OCI-M2 (cell line): ENCODE measurements at regions not wholly inside any gene's neighbourhood (a gene's known extent, or its start where the extent isn't known, plus 50 kb on each side); places are given as distances from the start of the nearest gene placed in this dataset.
"Not testable (repeated sequence)": the region's sequence is repeated elsewhere in the genome, so short reads cannot be mapped to it uniquely, and the experiment has no call there.

Experiments
- DNase-seq: peaks from one replicate; lab custom pipeline; 2025; ENCODE audit not compliant: unreplicated experiment; lab: John Stamatoyannopoulos, UW

DNA sequence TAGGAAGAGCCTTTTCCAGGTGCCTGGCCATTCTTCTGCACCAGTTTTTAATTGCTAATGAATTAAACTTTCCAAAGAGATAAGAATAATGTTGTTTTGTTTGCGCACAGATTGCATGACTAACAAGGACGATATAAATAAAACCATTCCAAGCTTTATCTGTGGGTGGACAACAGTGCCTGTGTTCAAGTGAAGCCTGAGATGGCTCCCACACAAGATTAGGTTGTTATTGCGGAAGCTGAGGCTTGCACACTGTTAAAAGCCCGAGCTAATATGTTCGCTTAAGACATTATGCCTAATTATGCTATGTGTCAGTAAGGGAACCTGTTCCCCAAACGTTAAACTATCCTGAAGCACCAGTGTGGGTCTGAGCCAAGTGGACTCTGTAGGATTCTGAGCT lies 58.5 kb upstream of the NBPF11 start:
- DNase-seq, result not testable (repeated sequence)

DNA sequence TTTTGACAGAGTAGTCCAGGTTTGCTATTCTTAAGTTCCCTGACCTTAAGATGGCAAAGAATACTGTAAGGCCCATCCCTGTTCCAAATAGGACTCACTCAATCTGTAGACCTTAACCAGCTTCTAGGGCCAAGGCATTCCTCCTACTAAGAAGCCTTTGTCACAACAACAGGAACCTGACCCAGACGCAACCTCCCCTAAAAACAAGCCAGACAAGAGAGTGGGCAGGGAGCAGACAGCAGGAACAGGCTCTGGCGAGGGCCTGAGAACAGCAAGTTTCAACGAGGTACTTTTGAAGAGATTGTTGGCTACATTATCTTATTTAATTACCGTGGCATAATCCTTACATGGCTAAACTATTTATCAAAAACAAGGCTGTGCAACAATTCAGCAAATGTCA lies 58.1 kb upstream of the NBPF11 start:
- DNase-seq, result not testable (repeated sequence)

GRCh38 chr1:148202013-148202412 lies 49.9 kb upstream of the NBPF11 start:
- not testable (repeated sequence) for DNase-seq
